GM13977 (cell line): ENCODE measurements at regions not wholly inside any gene's neighbourhood (a gene's known extent, or its start where the extent isn't known, plus 50 kb on each side); places are given as distances from the start of the nearest gene placed in this dataset.

Experiments
- DNase-seq: peaks from one replicate; pipeline ENCODE4 v3.0.0; 2012; ENCODE audit warnings: low spot score
- in situ Hi-C: fragments of 300-500 bp; cut with MboI; formaldehyde crosslinking; loops from one replicate; pipeline ENCODE4 v1.12.0; 2022; ENCODE audit warnings: low sequenced_read_pairs, low pct_unique_long_range_greater_than_20kb, mixed read lengths, inconsistent platforms; ENCODE audit not compliant: unreplicated experiment
- TF ChIP-seq, protein P1 (sequence below): IDR thresholded peaks from 2 replicates; pipeline ENCODE4 v1.5.1; 2012; ENCODE audit warnings: mild to moderate bottlenecking, control low read depth; ENCODE audit not compliant: insufficient read depth; ENCODE audit errors: extremely low read depth, missing control alignments

GRCh38 chr7:85239109-85239508 is 52.3 kb upstream of the SEMA3D start:
- in situ Hi-C loops: no loop called here
- TF ChIP-seq, protein P1, sequence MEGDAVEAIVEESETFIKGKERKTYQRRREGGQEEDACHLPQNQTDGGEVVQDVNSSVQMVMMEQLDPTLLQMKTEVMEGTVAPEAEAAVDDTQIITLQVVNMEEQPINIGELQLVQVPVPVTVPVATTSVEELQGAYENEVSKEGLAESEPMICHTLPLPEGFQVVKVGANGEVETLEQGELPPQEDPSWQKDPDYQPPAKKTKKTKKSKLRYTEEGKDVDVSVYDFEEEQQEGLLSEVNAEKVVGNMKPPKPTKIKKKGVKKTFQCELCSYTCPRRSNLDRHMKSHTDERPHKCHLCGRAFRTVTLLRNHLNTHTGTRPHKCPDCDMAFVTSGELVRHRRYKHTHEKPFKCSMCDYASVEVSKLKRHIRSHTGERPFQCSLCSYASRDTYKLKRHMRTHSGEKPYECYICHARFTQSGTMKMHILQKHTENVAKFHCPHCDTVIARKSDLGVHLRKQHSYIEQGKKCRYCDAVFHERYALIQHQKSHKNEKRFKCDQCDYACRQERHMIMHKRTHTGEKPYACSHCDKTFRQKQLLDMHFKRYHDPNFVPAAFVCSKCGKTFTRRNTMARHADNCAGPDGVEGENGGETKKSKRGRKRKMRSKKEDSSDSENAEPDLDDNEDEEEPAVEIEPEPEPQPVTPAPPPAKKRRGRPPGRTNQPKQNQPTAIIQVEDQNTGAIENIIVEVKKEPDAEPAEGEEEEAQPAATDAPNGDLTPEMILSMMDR: no peak
- DNase-seq: no peak

- in situ Hi-C loops: no loop called here
- TF ChIP-seq, protein P1: no peak
- no peak for DNase-seq
Measured at GRCh38 chr7:85237721-85238120, 50.9 kb upstream of the SEMA3D start.
